Mesenchymal stem cell (in vitro differentiated cells and primary cell): ENCODE measurements at regions not wholly inside any gene's neighbourhood (a gene's known extent, or its start where the extent isn't known, plus 50 kb on each side); places are given as distances from the start of the nearest gene placed in this dataset.

Experiments used
- DNase-seq: peaks from one replicate; pipeline ENCODE4 v3.0.0-alpha.2; 2013
- H2AFZ ChIP-seq: one replicate; pipeline ENCODE4 v1.6.1; 2013; ENCODE audit warnings: low read depth, mild to moderate bottlenecking, control low read depth, inconsistent platforms, low read length, moderate library complexity
- H2AK5ac ChIP-seq: 2 replicates; pipeline ENCODE4 v1.6.1; 2013; ENCODE audit warnings: low read length, moderate library complexity, mild to moderate bottlenecking, inconsistent platforms; ENCODE audit not compliant: severe bottlenecking
- H2BK120ac ChIP-seq: one replicate; pipeline ENCODE4 v1.6.1; 2013; ENCODE audit warnings: low read depth, mild to moderate bottlenecking, inconsistent platforms, low read length, moderate library complexity
- H2BK12ac ChIP-seq, 2 experiments: one replicate each; pipeline ENCODE4 v1.6.1; 2013; ENCODE audit warnings: inconsistent platforms in 2 of 2, low read length in 2 of 2, mild to moderate bottlenecking in 2 of 2, moderate library complexity in 2 of 2, control low read depth in 1 of 2
- H2BK15ac ChIP-seq: one replicate; pipeline ENCODE4 v1.6.1; 2013; ENCODE audit warnings: mild to moderate bottlenecking, low read depth, inconsistent platforms; ENCODE audit not compliant: poor library complexity, severe bottlenecking
- H2BK5ac ChIP-seq: 2 replicates; pipeline ENCODE4 v1.6.1; 2013; ENCODE audit warnings: low read depth, mild to moderate bottlenecking, low read length, control low read depth, inconsistent platforms; ENCODE audit not compliant: poor library complexity, severe bottlenecking
- H3K14ac ChIP-seq, 2 experiments: one replicate each; pipeline ENCODE4 v1.6.1; 2013; ENCODE audit warnings: inconsistent platforms in 2 of 2, low read length in 2 of 2, control low read depth in 1 of 2, mild to moderate bottlenecking in 1 of 2, moderate library complexity in 1 of 2
- H3K18ac ChIP-seq, 2 experiments: one replicate each; pipeline ENCODE4 v1.6.1; 2013; ENCODE audit warnings: inconsistent platforms in 2 of 2, low read length in 2 of 2, control low read depth in 1 of 2, low read depth in 1 of 2, mild to moderate bottlenecking in 1 of 2
- H3K23ac ChIP-seq, 2 experiments: one replicate each; pipeline ENCODE4 v1.6.1; 2013; ENCODE audit warnings: inconsistent platforms in 2 of 2, low read length in 2 of 2, mild to moderate bottlenecking in 2 of 2, moderate library complexity in 2 of 2, control low read depth in 1 of 2
- H3K27ac ChIP-seq: 2 replicates; pipeline ENCODE4 v1.5.1; 2013; ENCODE audit warnings: mild to moderate bottlenecking, moderate library complexity, low read length, control low read depth, inconsistent platforms; ENCODE audit not compliant: poor library complexity, severe bottlenecking
- H3K27me3 ChIP-seq, 2 experiments: 2 replicates each; pipeline versions ENCODE4 v1.6.1 to v1.7.0; 2013; ENCODE audit warnings: low read length in 2 of 2, mild to moderate bottlenecking in 2 of 2, moderate library complexity in 2 of 2, control low read depth in 1 of 2, inconsistent platforms in 1 of 2; ENCODE audit not compliant: control insufficient read depth in 1 of 2, insufficient read depth in 1 of 2
- H3K36me3 ChIP-seq, 2 experiments: 2 replicates each; pipeline versions ENCODE4 v1.6.1 to v1.7.0; 2013; ENCODE audit warnings: low read length in 2 of 2, control low read depth in 1 of 2, inconsistent platforms in 1 of 2, low read depth in 1 of 2, mild to moderate bottlenecking in 1 of 2; ENCODE audit not compliant: insufficient read depth in 2 of 2, control insufficient read depth in 1 of 2
- H3K4ac ChIP-seq, 2 experiments: one replicate each; pipeline ENCODE4 v1.6.1; 2013; ENCODE audit warnings: inconsistent platforms in 2 of 2, low read length in 2 of 2, mild to moderate bottlenecking in 2 of 2, moderate library complexity in 2 of 2, control low read depth in 1 of 2, low read depth in 1 of 2
- H3K4me1 ChIP-seq: 2 replicates; pipeline ENCODE4 v1.6.1; 2013; ENCODE audit warnings: low read depth, low read length, control low read depth; ENCODE audit not compliant: control insufficient read depth, insufficient read depth
- H3K4me2 ChIP-seq: 2 replicates; pipeline ENCODE4 v1.6.1; 2013; ENCODE audit warnings: low read length, mild to moderate bottlenecking, inconsistent platforms; ENCODE audit not compliant: poor library complexity, severe bottlenecking
- H3K4me3 ChIP-seq, 2 experiments: 2 replicates each; pipeline versions ENCODE4 v1.5.1 to v1.7.0; 2013; ENCODE audit warnings: low read length in 2 of 2, mild to moderate bottlenecking in 2 of 2, control low read depth in 1 of 2, low read depth in 1 of 2; ENCODE audit not compliant: insufficient read depth in 1 of 2
- H3K79me1 ChIP-seq: replicated peaks from 2 replicates; pipeline ENCODE4 v1.6.1; 2013; ENCODE audit warnings: mild to moderate bottlenecking, control low read depth, low read length, inconsistent platforms; ENCODE audit not compliant: poor library complexity, severe bottlenecking
- H3K9ac ChIP-seq: 2 replicates; pipeline ENCODE4 v1.7.0; 2013; ENCODE audit warnings: mild to moderate bottlenecking, low read length, moderate library complexity
- H3K9me3 ChIP-seq: 2 replicates; pipeline ENCODE4 v1.7.0; 2013; ENCODE audit warnings: mild to moderate bottlenecking, low read length; ENCODE audit not compliant: control insufficient read depth
- H4K8ac ChIP-seq: one replicate; pipeline ENCODE4 v1.6.1; 2013; ENCODE audit warnings: inconsistent platforms, mild to moderate bottlenecking, low read length, moderate library complexity
- H4K91ac ChIP-seq: one replicate; pipeline ENCODE4 v1.6.1; 2013; ENCODE audit warnings: mild to moderate bottlenecking, low read length, inconsistent platforms
- WGBS: methylation state at CpG from one replicate; pipeline ENCODE4 v1.1.7; 2013; ENCODE audit warnings: mixed read lengths; 5-methylcytosine and 5-hydroxymethylcytosine counted together

- Histone ChIP-seq H2BK15ac (no peak overlapping the region), H2BK12ac (no peak overlapping the region), H3K4me3 (no peak overlapping the region), H3K18ac (no peak overlapping the region), H3K9ac (no peak overlapping the region), H3K9me3 (no peaks in the 10 kb centered on the region), H4K91ac (no peak overlapping the region), H3K27ac (no peak overlapping the region), H3K4me2 (no peak overlapping the region), H3K79me1 (no peaks in the 10 kb centered on the region), H3K14ac (no peak overlapping the region), H2BK120ac (no peak overlapping the region), H3K36me3 (no peaks in the 10 kb centered on the region), H3K27me3 (no peaks in the 10 kb centered on the region), H3K4ac (no peak overlapping the region), H2AK5ac (no peak overlapping the region), H3K4me1 (no peaks in the 10 kb centered on the region), H3K23ac (no peak overlapping the region), H4K8ac (no peak overlapping the region), H2AFZ (no peak overlapping the region), H2BK5ac (no peak overlapping the region)
- DNase-seq, result no peak
- WGBS, result 57% methylated on average over 1 of the region's 2 CpGs
These were observed 341.8 kb upstream of the SATB1 start for GRCh38 chr3:18766974-18767373.

- no peak overlapping the region for H3K4ac ChIP-seq
- H4K8ac ChIP-seq, result no peak overlapping the region
- H3K4me1 ChIP-seq, result no peaks in the 10 kb centered on the region
- WGBS, result no CpG with 5 or more reads among the region's 1 CpG
- no peaks in the 10 kb centered on the region for H3K27me3 ChIP-seq
- no peak overlapping the region for H3K23ac ChIP-seq
- no peaks in the 10 kb centered on the region for H3K36me3 ChIP-seq
- H3K4me2 ChIP-seq, result no peak overlapping the region
- no peak overlapping the region for H2AFZ ChIP-seq
- H2BK5ac ChIP-seq, result no peak overlapping the region
- no peak overlapping the region for H2BK120ac ChIP-seq
- H3K18ac ChIP-seq, result no peak overlapping the region
- no peak overlapping the region for H3K9ac ChIP-seq
- DNase-seq, result no peak
- no peak overlapping the region for H3K4me3 ChIP-seq
- no peaks in the 10 kb centered on the region for H3K9me3 ChIP-seq
- no peak overlapping the region for H2BK12ac ChIP-seq
- no peak overlapping the region for H3K14ac ChIP-seq
- H4K91ac ChIP-seq, result no peak overlapping the region
- no peak overlapping the region for H2BK15ac ChIP-seq
- H3K27ac ChIP-seq, result no peak overlapping the region
- no peaks in the 10 kb centered on the region for H3K79me1 ChIP-seq
- no peak overlapping the region for H2AK5ac ChIP-seq
These were observed 340.5 kb upstream of the SATB1 start for GRCh38 chr3:18765662-18766061.

GRCh38 chr3:18765161-18765560, 340.0 kb upstream of the SATB1 start:
- Histone ChIP-seq H3K27me3 (no peaks in the 10 kb centered on the region), H3K4me3 (no peak overlapping the region), H2BK15ac (no peak overlapping the region), H2AK5ac (no peak overlapping the region), H3K9ac (no peak overlapping the region), H4K91ac (no peak overlapping the region), H3K27ac (no peak overlapping the region), H3K4ac (no peak overlapping the region), H3K23ac (no peak overlapping the region), H3K4me1 (no peaks in the 10 kb centered on the region), H3K36me3 (no peaks in the 10 kb centered on the region), H2BK120ac (no peak overlapping the region), H2BK12ac (no peak overlapping the region), H3K4me2 (no peak overlapping the region), H3K14ac (no peak overlapping the region), H4K8ac (no peak overlapping the region), H3K79me1 (no peaks in the 10 kb centered on the region), H2AFZ (no peak overlapping the region), H3K9me3 (no peaks in the 10 kb centered on the region), H3K18ac (no peak overlapping the region), H2BK5ac (no peak overlapping the region)
- DNase-seq, result no peak
- WGBS, result 65% methylated on average over 3 of the region's 5 CpGs

GRCh38 chr3:18761530-18761929, 336.4 kb upstream of the SATB1 start:
- H3K23ac ChIP-seq, result no peak overlapping the region
- H3K4ac ChIP-seq, result no peak overlapping the region
- no peak overlapping the region for H2AFZ ChIP-seq
- H2BK15ac ChIP-seq, result no peak overlapping the region
- no peaks in the 10 kb centered on the region for H3K27me3 ChIP-seq
- H3K9ac ChIP-seq, result no peak overlapping the region
- H2AK5ac ChIP-seq, result no peak overlapping the region
- no peak overlapping the region for H3K18ac ChIP-seq
- no peak overlapping the region for H2BK120ac ChIP-seq
- WGBS, result 61% methylated on average over 5 of the region's 5 CpGs
- H4K91ac ChIP-seq, result no peak overlapping the region
- H3K4me1 ChIP-seq, result no peaks in the 10 kb centered on the region
- no peaks in the 10 kb centered on the region for H3K9me3 ChIP-seq
- H3K79me1 ChIP-seq, result no peaks in the 10 kb centered on the region
- H3K14ac ChIP-seq, result no peak overlapping the region
- no peak overlapping the region for H3K27ac ChIP-seq
- H2BK12ac ChIP-seq, result no peak overlapping the region
- H4K8ac ChIP-seq, result no peak overlapping the region
- H3K36me3 ChIP-seq, result no peaks in the 10 kb centered on the region
- H3K4me2 ChIP-seq, result no peak overlapping the region
- no peak overlapping the region for H3K4me3 ChIP-seq
- H2BK5ac ChIP-seq, result no peak overlapping the region
- no peak for DNase-seq
